ENCODE measurements at regions not wholly inside any gene's neighbourhood (a gene's known extent, or its start where the extent isn't known, plus 50 kb on each side); places are given as distances from the start of the nearest gene placed in this dataset.

DNA sequence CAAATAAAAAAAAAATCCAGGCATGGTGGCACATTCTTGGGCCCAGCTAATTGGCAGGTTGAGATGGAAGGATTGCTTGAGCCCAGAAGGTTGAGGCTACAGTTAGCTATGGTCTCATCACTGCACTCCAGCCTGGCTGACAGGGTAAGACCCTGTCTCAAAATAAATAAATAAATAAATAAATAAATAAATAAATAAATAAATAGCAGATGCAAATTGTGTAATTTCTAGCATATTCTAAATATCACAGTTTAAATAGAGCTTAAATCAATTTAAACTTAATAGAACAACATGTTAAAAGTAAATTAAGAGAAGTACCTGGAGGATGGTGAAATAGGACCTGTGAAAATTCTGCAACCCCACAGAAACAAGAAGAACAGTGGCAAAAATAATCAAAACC, 290.5 kb downstream of the TFEC start:
- TF ChIP-seq, protein P1, sequence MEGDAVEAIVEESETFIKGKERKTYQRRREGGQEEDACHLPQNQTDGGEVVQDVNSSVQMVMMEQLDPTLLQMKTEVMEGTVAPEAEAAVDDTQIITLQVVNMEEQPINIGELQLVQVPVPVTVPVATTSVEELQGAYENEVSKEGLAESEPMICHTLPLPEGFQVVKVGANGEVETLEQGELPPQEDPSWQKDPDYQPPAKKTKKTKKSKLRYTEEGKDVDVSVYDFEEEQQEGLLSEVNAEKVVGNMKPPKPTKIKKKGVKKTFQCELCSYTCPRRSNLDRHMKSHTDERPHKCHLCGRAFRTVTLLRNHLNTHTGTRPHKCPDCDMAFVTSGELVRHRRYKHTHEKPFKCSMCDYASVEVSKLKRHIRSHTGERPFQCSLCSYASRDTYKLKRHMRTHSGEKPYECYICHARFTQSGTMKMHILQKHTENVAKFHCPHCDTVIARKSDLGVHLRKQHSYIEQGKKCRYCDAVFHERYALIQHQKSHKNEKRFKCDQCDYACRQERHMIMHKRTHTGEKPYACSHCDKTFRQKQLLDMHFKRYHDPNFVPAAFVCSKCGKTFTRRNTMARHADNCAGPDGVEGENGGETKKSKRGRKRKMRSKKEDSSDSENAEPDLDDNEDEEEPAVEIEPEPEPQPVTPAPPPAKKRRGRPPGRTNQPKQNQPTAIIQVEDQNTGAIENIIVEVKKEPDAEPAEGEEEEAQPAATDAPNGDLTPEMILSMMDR (IDR thresholded peaks at IDR 0.05) = no peak
- TF ChIP-seq EZH2phosphoT487 (IDR thresholded peaks at IDR 0.05) (no peak), EZH2 (IDR thresholded peaks at IDR 0.05) (no peak)
